ENCODE measurements at regions not wholly inside any gene's neighbourhood (a gene's known extent, or its start where the extent isn't known, plus 50 kb on each side); places are given as distances from the start of the nearest gene placed in this dataset.

DNA sequence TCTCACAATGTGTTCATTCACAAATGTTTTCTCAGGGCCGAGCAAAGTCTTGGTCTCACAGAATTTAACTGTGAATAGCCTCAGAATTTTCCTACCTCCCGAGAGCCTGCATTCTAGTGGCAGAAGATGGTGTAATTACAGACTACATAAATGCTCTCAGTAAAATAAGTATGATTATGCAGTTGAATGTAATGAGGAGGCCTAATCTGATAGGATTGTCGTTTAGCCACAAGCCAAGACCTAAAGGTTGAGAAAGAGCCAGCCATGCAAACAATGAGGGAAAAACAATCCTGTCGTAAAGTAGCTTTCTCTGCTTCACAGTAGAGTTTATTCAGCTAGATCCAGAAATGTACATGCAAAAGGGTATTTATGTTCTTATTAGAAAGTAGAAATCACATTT is 607.8 kb upstream of the B3GALT2 start:
- no peak for DNase-seq (ENCODE audit: low read depth)
- TF ChIP-seq, protein P1, sequence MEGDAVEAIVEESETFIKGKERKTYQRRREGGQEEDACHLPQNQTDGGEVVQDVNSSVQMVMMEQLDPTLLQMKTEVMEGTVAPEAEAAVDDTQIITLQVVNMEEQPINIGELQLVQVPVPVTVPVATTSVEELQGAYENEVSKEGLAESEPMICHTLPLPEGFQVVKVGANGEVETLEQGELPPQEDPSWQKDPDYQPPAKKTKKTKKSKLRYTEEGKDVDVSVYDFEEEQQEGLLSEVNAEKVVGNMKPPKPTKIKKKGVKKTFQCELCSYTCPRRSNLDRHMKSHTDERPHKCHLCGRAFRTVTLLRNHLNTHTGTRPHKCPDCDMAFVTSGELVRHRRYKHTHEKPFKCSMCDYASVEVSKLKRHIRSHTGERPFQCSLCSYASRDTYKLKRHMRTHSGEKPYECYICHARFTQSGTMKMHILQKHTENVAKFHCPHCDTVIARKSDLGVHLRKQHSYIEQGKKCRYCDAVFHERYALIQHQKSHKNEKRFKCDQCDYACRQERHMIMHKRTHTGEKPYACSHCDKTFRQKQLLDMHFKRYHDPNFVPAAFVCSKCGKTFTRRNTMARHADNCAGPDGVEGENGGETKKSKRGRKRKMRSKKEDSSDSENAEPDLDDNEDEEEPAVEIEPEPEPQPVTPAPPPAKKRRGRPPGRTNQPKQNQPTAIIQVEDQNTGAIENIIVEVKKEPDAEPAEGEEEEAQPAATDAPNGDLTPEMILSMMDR (conservative IDR thresholded peaks at IDR 0.05; ENCODE audit: low read length), result no peak
- H3K4me3 ChIP-seq (ENCODE audit: low read length), result no peak overlapping the region

DNA sequence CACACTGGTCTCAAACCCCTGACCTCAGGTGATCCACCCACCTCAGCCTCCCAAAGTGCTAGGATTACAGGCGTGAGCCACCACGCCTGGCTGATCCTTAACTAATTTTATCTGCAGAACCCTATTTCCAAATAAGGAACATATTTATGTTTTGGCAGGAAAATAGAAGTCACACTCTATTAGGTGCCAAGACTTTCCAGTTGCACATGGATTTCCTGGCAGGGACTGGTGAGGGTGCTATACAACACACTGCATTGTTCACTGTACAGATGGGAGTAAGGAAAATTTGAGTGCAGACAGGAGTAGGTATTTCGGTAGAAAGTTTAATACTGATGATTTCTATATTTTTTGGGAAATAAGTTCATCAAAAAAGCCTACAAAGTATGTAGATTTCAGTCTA is 605.3 kb upstream of the B3GALT2 start:
- DNase-seq (ENCODE audit: low read depth), result no peak
- TF ChIP-seq, protein P1 (conservative IDR thresholded peaks at IDR 0.05; ENCODE audit: low read length), result no peak
- no peak overlapping the region for H3K4me3 ChIP-seq (ENCODE audit: low read length)

DNA sequence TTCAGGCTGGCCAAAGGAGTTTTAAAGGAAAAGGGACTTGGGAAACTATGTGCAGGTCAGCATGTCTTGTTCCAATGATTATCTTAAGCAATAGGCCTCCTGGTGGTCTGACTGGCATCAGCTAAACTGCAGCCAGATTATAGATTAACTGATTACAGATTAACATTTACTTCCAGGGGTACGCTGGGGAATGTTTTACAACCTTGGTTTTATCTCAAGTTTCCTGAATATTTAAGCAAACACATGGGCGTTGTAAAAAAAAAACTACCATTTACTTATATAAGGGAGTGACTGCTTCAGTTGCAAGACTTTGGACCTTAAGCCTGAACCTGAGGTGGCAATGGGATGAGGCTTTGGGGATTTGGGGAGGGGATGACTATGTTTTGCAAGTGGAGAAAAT is 600.6 kb upstream of the B3GALT2 start:
- no peak overlapping the region for H3K4me3 ChIP-seq (ENCODE audit: low read length)
- TF ChIP-seq, protein P1 (conservative IDR thresholded peaks at IDR 0.05; ENCODE audit: low read length), result no peak
- no peak for DNase-seq (ENCODE audit: low read depth)

DNA sequence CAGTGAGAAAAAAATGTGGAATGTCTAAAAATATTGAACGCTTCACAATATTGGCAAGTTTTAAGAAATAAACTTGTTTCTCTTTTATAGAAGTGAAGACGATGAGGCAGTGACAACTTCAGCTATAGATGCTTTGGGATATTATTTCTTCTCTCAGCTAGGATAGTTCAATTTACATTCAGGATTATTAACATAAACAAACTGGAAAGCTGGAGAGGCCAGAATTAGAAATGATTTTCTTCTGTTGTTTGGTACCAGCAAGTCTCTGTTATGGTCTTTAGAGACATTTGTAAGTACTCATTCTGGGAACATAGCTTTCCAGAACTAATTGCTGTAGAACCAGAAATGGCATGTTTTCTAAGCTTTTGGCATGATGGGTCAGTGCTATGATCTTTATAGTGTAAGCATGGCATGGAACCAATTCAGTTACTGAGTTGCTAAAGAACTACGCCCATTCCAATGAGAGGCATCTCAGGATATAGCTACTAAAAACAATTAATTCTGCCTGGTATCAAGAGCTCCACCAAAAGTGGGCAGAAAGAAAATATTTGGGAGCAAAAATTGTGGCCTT is 599.5 kb upstream of the B3GALT2 start:
- no peak overlapping the region for H3K4me3 ChIP-seq (ENCODE audit: low read length)
- no peak for DNase-seq (ENCODE audit: low read depth)
- TF ChIP-seq, protein P1 (conservative IDR thresholded peaks at IDR 0.05; ENCODE audit: low read length), result no peak

DNA sequence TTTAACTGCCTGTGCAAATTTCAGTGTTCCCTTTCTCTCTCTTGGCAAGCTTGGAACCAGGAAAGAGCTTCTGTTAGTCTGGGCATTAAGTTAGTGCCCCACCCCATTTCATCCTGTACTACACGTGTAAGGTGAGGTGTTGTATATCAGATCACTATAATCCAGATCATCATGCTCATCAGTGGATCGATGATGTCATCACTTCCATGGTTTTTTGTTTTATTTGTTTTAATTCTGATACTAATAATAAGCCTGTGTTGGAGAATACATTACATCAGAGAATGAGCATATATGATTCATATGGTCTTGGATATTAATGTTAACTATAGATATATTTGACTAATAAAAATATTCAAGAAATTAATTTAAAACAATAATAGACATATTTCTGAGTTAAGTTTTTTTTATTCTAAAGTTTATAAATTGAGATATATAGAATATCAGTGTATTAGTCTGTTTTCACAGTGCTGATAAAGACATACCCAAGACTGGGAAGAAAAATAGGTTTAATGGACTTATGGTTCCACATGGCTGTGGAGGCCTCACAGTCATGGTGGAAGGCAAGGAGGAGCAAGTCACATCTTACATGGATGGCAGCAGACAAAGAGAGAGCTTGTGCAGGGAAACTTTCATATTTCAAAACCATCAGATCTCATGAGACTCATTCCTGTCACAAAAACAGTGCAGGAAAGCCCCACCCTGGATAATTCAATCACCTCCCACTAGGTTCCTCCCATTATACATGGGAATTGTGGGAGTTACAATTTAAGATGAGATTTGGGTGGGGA is 588.3 kb upstream of the B3GALT2 start:
- DNase-seq (ENCODE audit: low read depth), result no peak
- TF ChIP-seq, protein P1 (conservative IDR thresholded peaks at IDR 0.05; ENCODE audit: low read length), result no peak
- H3K4me3 ChIP-seq (ENCODE audit: low read length), result no peak overlapping the region

DNA sequence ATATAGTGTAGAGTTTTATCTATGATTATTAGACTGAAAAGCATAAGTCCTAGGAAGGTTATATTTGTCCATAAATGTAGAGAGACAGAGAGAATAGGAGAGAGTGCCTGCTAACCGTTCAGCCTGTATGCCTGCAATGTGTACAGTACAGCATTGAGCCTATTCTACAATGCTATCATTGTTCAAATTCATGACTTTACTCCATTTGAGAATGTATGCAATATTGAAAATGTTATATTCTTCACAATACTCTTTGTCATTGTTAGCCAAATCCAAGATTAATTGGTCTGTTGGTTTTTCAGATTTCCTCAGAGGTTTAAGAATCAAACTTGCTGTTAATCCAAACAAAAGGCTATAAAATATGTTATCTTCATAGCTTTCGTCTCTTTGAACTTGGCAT is 585.2 kb upstream of the B3GALT2 start:
- TF ChIP-seq, protein P1 (conservative IDR thresholded peaks at IDR 0.05; ENCODE audit: low read length), result no peak
- H3K4me3 ChIP-seq (ENCODE audit: low read length), result no peak overlapping the region
- DNase-seq (ENCODE audit: low read depth), result no peak

DNA sequence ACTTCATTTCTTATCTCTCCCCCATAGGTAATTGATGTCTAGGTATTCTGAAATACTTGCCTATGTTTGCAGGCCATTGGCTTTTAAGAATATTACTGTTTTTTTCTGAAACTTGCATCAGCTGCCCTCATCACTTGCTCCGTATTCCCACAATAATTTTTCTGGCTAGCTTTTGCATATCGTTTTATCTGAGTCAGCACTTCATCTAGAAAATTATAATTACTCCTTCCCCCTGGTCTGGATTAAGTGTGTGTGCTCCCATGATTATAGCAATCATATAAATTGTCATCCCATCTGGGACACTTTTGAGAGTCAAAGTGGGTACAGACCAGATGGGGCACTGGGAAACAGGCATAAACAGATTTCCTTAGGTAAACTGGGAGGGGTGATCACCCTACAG is 583.2 kb upstream of the B3GALT2 start:
- H3K4me3 ChIP-seq (ENCODE audit: low read length), result no peak overlapping the region
- TF ChIP-seq, protein P1 (conservative IDR thresholded peaks at IDR 0.05; ENCODE audit: low read length), result no peak
- no peak for DNase-seq (ENCODE audit: low read depth)
